ENCODE measurements at regions not wholly inside any gene's neighbourhood (a gene's known extent, or its start where the extent isn't known, plus 50 kb on each side); places are given as distances from the start of the nearest gene placed in this dataset.

DNA sequence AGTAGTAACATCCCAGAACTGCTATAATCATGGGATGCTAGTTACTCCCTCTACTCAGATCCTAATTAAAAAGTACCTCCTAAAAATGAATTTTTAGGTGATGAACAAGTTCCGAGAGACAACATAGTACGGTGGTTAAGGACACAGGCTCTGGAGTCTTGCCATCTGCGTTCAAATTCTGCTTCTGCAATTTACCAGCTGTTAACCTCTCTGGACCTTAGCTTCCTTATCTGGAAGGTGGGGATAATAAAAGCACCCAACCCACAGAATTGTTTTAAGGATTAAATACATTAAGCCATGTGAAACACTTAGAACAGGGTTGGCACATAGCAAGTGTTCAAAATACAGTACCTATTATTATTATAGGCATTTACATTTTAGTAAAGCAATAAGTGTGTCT lies 77.5 kb upstream of the XPA start:
- TF ChIP-seq CTCF (IDR thresholded peaks at IDR 0.05; ENCODE audit: poor library complexity): no peak
- TF ChIP-seq EZH2 (IDR thresholded peaks at IDR 0.05; ENCODE audit: borderline replicate concordance): no peak
- TF ChIP-seq EZH2phosphoT487 (IDR thresholded peaks at IDR 0.05; ENCODE audit: low read depth, severe bottlenecking, unreplicated experiment): no peak

Data from hepatocyte (in vitro differentiated cells).